DOHH2 (cell line): ENCODE measurements at regions not wholly inside any gene's neighbourhood (a gene's known extent, or its start where the extent isn't known, plus 50 kb on each side); places are given as distances from the start of the nearest gene placed in this dataset.

ENCODE experiments used
- CTCF ChIP-seq: fragments of 200-600 bp; sonication (generic); IDR thresholded peaks from one replicate; pipeline ENCODE4 v1.5.1; 2014; ENCODE audit warnings: antibody characterized with exemption, mild to moderate bottlenecking, low read depth, low read length; ENCODE audit not compliant: poor library complexity, severe bottlenecking
- EZH2phosphoT487 ChIP-seq: fragments of 200-600 bp; sonication (generic); IDR thresholded peaks from 2 replicates; pipeline ENCODE4 v1.6.1; 2017; ENCODE audit warnings: borderline replicate concordance, mild to moderate bottlenecking, antibody characterized with exemption, low read length, moderate library complexity, mixed read lengths

- TF ChIP-seq CTCF = no peak
- no peak for TF ChIP-seq EZH2phosphoT487
Measured at GRCh38 chr11:105489446-105489845, 120.4 kb upstream of the GRIA4 start.
